Sigmoid colon (tissue), 3 donors: ENCODE measurements at regions not wholly inside any gene's neighbourhood (a gene's known extent, or its start where the extent isn't known, plus 50 kb on each side); places are given as distances from the start of the nearest gene placed in this dataset.

Source experiments
- POLR2A ChIP-seq, 2 donors: fragments of 450-650 bp; IDR thresholded peaks; one replicate each; pipeline ENCODE4 v1.6.1; 2016; ENCODE audit warnings: antibody characterized with exemption in 2 of 2, mild to moderate bottlenecking in 2 of 2, moderate library complexity in 2 of 2
- TF ChIP-seq, protein P1 (sequence below), 4 experiments: fragments of 450-650 bp in 3 of 4; fragments of 200-600 bp in 1 of 4; IDR thresholded peaks; one replicate each; pipeline ENCODE4 v1.5.1; 2016 to 2019; ENCODE audit warnings: antibody characterized with exemption in 4 of 4, mild to moderate bottlenecking in 3 of 4, moderate library complexity in 2 of 4

GRCh38 chrX:97740886-97741285, 857.2 kb downstream of the RPA4 start:
- TF ChIP-seq, protein P1, sequence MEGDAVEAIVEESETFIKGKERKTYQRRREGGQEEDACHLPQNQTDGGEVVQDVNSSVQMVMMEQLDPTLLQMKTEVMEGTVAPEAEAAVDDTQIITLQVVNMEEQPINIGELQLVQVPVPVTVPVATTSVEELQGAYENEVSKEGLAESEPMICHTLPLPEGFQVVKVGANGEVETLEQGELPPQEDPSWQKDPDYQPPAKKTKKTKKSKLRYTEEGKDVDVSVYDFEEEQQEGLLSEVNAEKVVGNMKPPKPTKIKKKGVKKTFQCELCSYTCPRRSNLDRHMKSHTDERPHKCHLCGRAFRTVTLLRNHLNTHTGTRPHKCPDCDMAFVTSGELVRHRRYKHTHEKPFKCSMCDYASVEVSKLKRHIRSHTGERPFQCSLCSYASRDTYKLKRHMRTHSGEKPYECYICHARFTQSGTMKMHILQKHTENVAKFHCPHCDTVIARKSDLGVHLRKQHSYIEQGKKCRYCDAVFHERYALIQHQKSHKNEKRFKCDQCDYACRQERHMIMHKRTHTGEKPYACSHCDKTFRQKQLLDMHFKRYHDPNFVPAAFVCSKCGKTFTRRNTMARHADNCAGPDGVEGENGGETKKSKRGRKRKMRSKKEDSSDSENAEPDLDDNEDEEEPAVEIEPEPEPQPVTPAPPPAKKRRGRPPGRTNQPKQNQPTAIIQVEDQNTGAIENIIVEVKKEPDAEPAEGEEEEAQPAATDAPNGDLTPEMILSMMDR (IDR thresholded peaks at IDR 0.05) = no peak
- TF ChIP-seq POLR2A (IDR thresholded peaks at IDR 0.05) = no peak
